ENCODE measurements at regions not wholly inside any gene's neighbourhood (a gene's known extent, or its start where the extent isn't known, plus 50 kb on each side); places are given as distances from the start of the nearest gene placed in this dataset.

DNA sequence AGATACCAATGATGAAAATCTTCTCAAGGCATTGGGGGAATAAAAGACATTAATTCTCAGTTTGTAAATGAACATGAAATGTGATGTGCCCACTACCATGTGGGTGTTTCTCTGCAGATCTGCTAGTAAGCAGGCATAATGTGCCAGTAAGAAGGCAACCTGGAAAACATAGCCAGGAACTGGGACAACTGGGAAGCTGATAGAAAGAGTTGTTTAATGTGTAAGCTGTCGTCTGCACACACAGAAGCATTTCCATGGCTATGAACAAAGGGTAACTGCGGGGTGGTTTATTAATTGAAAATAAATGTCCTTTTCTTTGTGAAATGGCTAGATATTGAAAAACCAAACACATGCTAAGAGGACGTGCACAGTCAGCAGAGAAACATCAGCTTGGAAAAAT, 52.0 kb downstream of the ZC3H11B start:
- Histone ChIP-seq H3K27ac (ENCODE audit: control insufficient read depth, insufficient read depth, low read length) (no peak overlapping the region), H3K27me3 (ENCODE audit: control insufficient read depth, extremely low read depth, insufficient read depth, low read length) (no peaks in the 10 kb centered on the region), H3K9ac (ENCODE audit: control insufficient read depth, extremely low read depth, insufficient read depth, low read length) (no peak overlapping the region), H3K4me3 (ENCODE audit: control insufficient read depth in 2 of 3, extremely low read depth in 1 of 3, insufficient read depth in 2 of 3, low read depth in 1 of 3, low read length in 3 of 3) (no peak overlapping the region), H3K9me3 (ENCODE audit: control insufficient read depth, low read depth, low read length) (no peaks in the 10 kb centered on the region), H3K4me2 (ENCODE audit: control insufficient read depth, extremely low read depth, insufficient read depth, low read depth, low read length) (no peak overlapping the region), H3K4me1 (ENCODE audit: control insufficient read depth, extremely low read depth, insufficient read depth, low read length) (no peaks in the 10 kb centered on the region), H3K79me2 (ENCODE audit: control insufficient read depth, insufficient read depth, low read length) (no peaks in the 10 kb centered on the region), H3K9me1 (ENCODE audit: control insufficient read depth, extremely low read depth, insufficient read depth, low read length) (no peaks in the 10 kb centered on the region), H4K20me1 (ENCODE audit: control insufficient read depth, extremely low read depth, insufficient read depth, low read length) (no peaks in the 10 kb centered on the region), H3K36me3 (ENCODE audit: control insufficient read depth in 2 of 2, extremely low read depth in 1 of 2, insufficient read depth in 2 of 2, low read length in 2 of 2) (no peaks in the 10 kb centered on the region), H2AFZ (ENCODE audit: control insufficient read depth, low read length) (no peak overlapping the region)
- dilution Hi-C loops (cut with MboI; ENCODE audit: extremely low pct_ligation_motif_present, low sequenced_read_pairs): no loop called here
- TF ChIP-seq CTCF (optimal IDR thresholded peaks at IDR 0.05 in 1 of 3, IDR thresholded peaks at IDR 0.05 in 1 of 3, conservative IDR thresholded peaks at IDR 0.05 in 1 of 3; ENCODE audit: extremely low read depth in 1 of 3, insufficient read depth in 2 of 3, low read length in 3 of 3) (no peak), EZH2 (IDR thresholded peaks at IDR 0.05; ENCODE audit: low read length) (no peak)
- DNase-seq (ENCODE audit: low read depth, low spot score): no peak
- FAIRE-seq: no peak

DNA sequence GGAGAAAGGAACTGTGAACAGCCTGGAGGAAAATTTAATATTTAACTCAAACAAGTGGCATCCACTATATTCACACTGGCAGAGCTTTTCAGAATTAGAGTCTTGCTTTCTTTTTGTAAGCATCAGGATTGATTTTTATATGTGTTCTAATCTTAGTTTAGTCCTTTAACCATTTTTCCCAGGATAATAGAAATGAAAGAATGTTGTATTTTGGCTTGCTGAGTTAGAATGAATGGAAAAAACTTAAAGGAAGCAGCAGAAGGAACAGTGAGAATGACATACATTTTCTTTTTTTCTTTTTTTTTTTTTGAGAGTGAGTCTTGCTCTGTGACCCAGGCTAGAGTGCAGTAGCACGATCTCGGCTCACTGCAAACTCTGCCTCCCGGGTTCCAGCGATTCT, 53.0 kb downstream of the ZC3H11B start:
- Histone ChIP-seq H3K4me3 (ENCODE audit: control insufficient read depth in 2 of 3, extremely low read depth in 1 of 3, insufficient read depth in 2 of 3, low read depth in 1 of 3, low read length in 3 of 3) (no peak overlapping the region), H3K4me1 (ENCODE audit: control insufficient read depth, extremely low read depth, insufficient read depth, low read length) (no peaks in the 10 kb centered on the region), H3K27ac (ENCODE audit: control insufficient read depth, insufficient read depth, low read length) (no peak overlapping the region), H2AFZ (ENCODE audit: control insufficient read depth, low read length) (no peak overlapping the region), H3K4me2 (ENCODE audit: control insufficient read depth, extremely low read depth, insufficient read depth, low read depth, low read length) (no peak overlapping the region), H3K36me3 (ENCODE audit: control insufficient read depth in 2 of 2, extremely low read depth in 1 of 2, insufficient read depth in 2 of 2, low read length in 2 of 2) (no peaks in the 10 kb centered on the region), H3K27me3 (ENCODE audit: control insufficient read depth, extremely low read depth, insufficient read depth, low read length) (no peaks in the 10 kb centered on the region), H3K79me2 (ENCODE audit: control insufficient read depth, insufficient read depth, low read length) (no peaks in the 10 kb centered on the region), H3K9me3 (ENCODE audit: control insufficient read depth, low read depth, low read length) (no peaks in the 10 kb centered on the region), H4K20me1 (ENCODE audit: control insufficient read depth, extremely low read depth, insufficient read depth, low read length) (no peaks in the 10 kb centered on the region), H3K9ac (ENCODE audit: control insufficient read depth, extremely low read depth, insufficient read depth, low read length) (no peak overlapping the region), H3K9me1 (ENCODE audit: control insufficient read depth, extremely low read depth, insufficient read depth, low read length) (no peaks in the 10 kb centered on the region)
- dilution Hi-C loops (cut with MboI; ENCODE audit: extremely low pct_ligation_motif_present, low sequenced_read_pairs): no loop called here
- FAIRE-seq: no peak
- no peak for DNase-seq (ENCODE audit: low read depth, low spot score)
- no peak for TF ChIP-seq EZH2 (IDR thresholded peaks at IDR 0.05; ENCODE audit: low read length)
- no peak for TF ChIP-seq CTCF (optimal IDR thresholded peaks at IDR 0.05 in 1 of 3, IDR thresholded peaks at IDR 0.05 in 1 of 3, conservative IDR thresholded peaks at IDR 0.05 in 1 of 3; ENCODE audit: extremely low read depth in 1 of 3, insufficient read depth in 2 of 3, low read length in 3 of 3)
